ENCODE measurements at regions not wholly inside any gene's neighbourhood (a gene's known extent, or its start where the extent isn't known, plus 50 kb on each side); places are given as distances from the start of the nearest gene placed in this dataset.

- FAIRE-seq (peak; percentile 64), DNase-seq (ENCODE audit: low read depth, low spot score) (peak; percentile 93)
- no peaks in the 10 kb centered on the region for H3K9me3 ChIP-seq (replicated peaks; ENCODE audit: control insufficient read depth, insufficient read depth, low read length)
- no peaks in the 10 kb centered on the region for H3K79me2 ChIP-seq (ENCODE audit: control insufficient read depth, insufficient read depth, low read length)
- ChIA-PET POLR2A (interaction anchor here (1.0 to 1.1 kb wide), 2 partner anchors 137 to 664 kb away, joined by 4 read pairs; no protein-coding TSS in a partner anchor), CTCF (interaction anchor here (0.6 to 3.5 kb wide), 11 partner anchors 10 to 762 kb away, joined by 3 to 21 read pairs (median 4); no protein-coding TSS in a partner anchor)
- H3K9me1 ChIP-seq (replicated peaks; ENCODE audit: control insufficient read depth, extremely low read depth, insufficient read depth, low read length) = no peaks in the 10 kb centered on the region
- intact Hi-C loops (cut with micrococcal nuclease) (loop anchor here (1.0 to 5.0 kb wide), 8 partner anchors 247 to 1742 kb away; no protein-coding TSS in a partner anchor), dilution Hi-C loops (cut with MboI; ENCODE audit: extremely low pct_ligation_motif_present, low sequenced_read_pairs) (no loop called here)
- no peaks in the 10 kb centered on the region for H3K36me3 ChIP-seq (ENCODE audit: control insufficient read depth in 2 of 2, extremely low read depth in 1 of 2, insufficient read depth in 2 of 2, low read length in 2 of 2)
- no peaks in the 10 kb centered on the region for H3K27me3 ChIP-seq (ENCODE audit: control insufficient read depth in 2 of 2, insufficient read depth in 2 of 2, low read length in 2 of 2)
- peaks cover 54% of the 10 kb centered on the region for H3K4me1 ChIP-seq (ENCODE audit: control insufficient read depth, extremely low read depth, insufficient read depth, low read length)
- BruUV-seq (replicated peaks) = no TSS peak
- no peak for TF ChIP-seq POLR2A (IDR thresholded peaks at IDR 0.05; ENCODE audit: low read depth, low read length)
- TF ChIP-seq MYC (IDR thresholded peaks at IDR 0.05; ENCODE audit: low read depth, low read length) = peak; percentile 18
- TF ChIP-seq CTCF (IDR thresholded peaks at IDR 0.05; ENCODE audit: extremely low read depth in 1 of 2, insufficient read depth in 1 of 2, low read depth in 1 of 2, low read length in 2 of 2) = peak; percentile 58 to 66
- TF ChIP-seq POLR2AphosphoS5 (IDR thresholded peaks at IDR 0.05; ENCODE audit: insufficient read depth, low read depth, low read length) = no peak
- no peak for TF ChIP-seq EZH2 (IDR thresholded peaks at IDR 0.05; ENCODE audit: borderline replicate concordance, low read depth, low read length, severe bottlenecking)
- TF ChIP-seq GATA2 (IDR thresholded peaks at IDR 0.05; ENCODE audit: insufficient read depth, insufficient read length, low read depth, low read length) = no peak
- no peak for TF ChIP-seq FOS (IDR thresholded peaks at IDR 0.05; ENCODE audit: borderline replicate concordance, insufficient read depth, low read length)
- TF ChIP-seq, protein P1, sequence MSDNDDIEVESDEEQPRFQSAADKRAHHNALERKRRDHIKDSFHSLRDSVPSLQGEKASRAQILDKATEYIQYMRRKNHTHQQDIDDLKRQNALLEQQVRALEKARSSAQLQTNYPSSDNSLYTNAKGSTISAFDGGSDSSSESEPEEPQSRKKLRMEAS (IDR thresholded peaks at IDR 0.05; ENCODE audit: insufficient read depth, insufficient read length) = peak; percentile 21
- peak; percentile 49 for TF ChIP-seq JUN (IDR thresholded peaks at IDR 0.05; ENCODE audit: borderline replicate concordance, insufficient read depth, insufficient read length, low read depth)
- peak overlapping the region; percentile 16 for H2AFZ ChIP-seq (ENCODE audit: low read depth, low read length)
- H3K9ac ChIP-seq (replicated peaks; ENCODE audit: extremely low read depth, insufficient read depth, low read length) = peak overlapping the region; percentile 96
- peak overlapping the region; percentile 99 for H3K27ac ChIP-seq (ENCODE audit: insufficient read depth, low read depth, low read length)
- no peaks in the 10 kb centered on the region for H4K20me1 ChIP-seq (replicated peaks; ENCODE audit: control insufficient read depth, extremely low read depth, insufficient read depth, low read length)
- H3K4me3 ChIP-seq (replicated peaks in 1 of 3; ENCODE audit: insufficient read depth in 1 of 3, low read depth in 1 of 3, low read length in 3 of 3) = no peak overlapping the region
- H3K4me2 ChIP-seq (ENCODE audit: insufficient read depth, low read length) = peak overlapping the region; percentile 78
Observed at GRCh38 chr5:125412561-125413495, 666.4 kb upstream of the ZNF608 start.

Data from endothelial cell of umbilical vein (primary cell).